H1 (cell line): ENCODE measurements at regions not wholly inside any gene's neighbourhood (a gene's known extent, or its start where the extent isn't known, plus 50 kb on each side); places are given as distances from the start of the nearest gene placed in this dataset.

Experiments
- ATF2 ChIP-seq: IDR thresholded peaks from 2 replicates; pipeline ENCODE4 v1.6.1; 2012; ENCODE audit warnings: low read length, inconsistent platforms
- BACH1 ChIP-seq: IDR thresholded peaks from 2 replicates; pipeline ENCODE4 v1.6.1; 2012; ENCODE audit warnings: low read length, improper control_type of control experiment
- CREB1 ChIP-seq: IDR thresholded peaks from 2 replicates; pipeline ENCODE4 v1.6.1; 2012; ENCODE audit warnings: inconsistent platforms
- FOSL1 ChIP-seq: IDR thresholded peaks from 2 replicates; pipeline ENCODE4 v1.6.1; 2011; ENCODE audit warnings: mild to moderate bottlenecking, low read depth, low read length, moderate library complexity; ENCODE audit not compliant: insufficient read depth
- NRF1 ChIP-seq: IDR thresholded peaks from 2 replicates; pipeline ENCODE4 v1.6.1; 2011; ENCODE audit warnings: mild to moderate bottlenecking, low read depth, low read length, improper control_type of control experiment
- SRF ChIP-seq: IDR thresholded peaks from 2 replicates; pipeline ENCODE4 v1.6.1; 2011; ENCODE audit warnings: mild to moderate bottlenecking, low read depth, low read length, moderate library complexity

- TF ChIP-seq ATF2 (no peak), BACH1 (no peak), SRF (no peak), NRF1 (no peak), CREB1 (no peak), FOSL1 (no peak)
Observed at GRCh38 chr6:108778421-108779186, 69.6 kb upstream of the ARMC2 start (continued).
